GOT3 (cell line): ENCODE measurements at regions not wholly inside any gene's neighbourhood (a gene's known extent, or its start where the extent isn't known, plus 50 kb on each side); places are given as distances from the start of the nearest gene placed in this dataset.

ENCODE experiments used
- DNase-seq: peaks from one replicate; lab custom pipeline; 2025; ENCODE audit warnings: mixed read lengths; lab: John Stamatoyannopoulos, UW

GRCh38 chr2:22826703-22827102, 558.3 kb upstream of the KLHL29 start:
- no peak for DNase-seq

GRCh38 chr2:22829791-22830190, 555.2 kb upstream of the KLHL29 start:
- DNase-seq: no peak

- DNase-seq: no peak
These were observed 552.8 kb upstream of the KLHL29 start for GRCh38 chr2:22832196-22832595.

- DNase-seq: no peak
These were observed 546.5 kb upstream of the KLHL29 start for GRCh38 chr2:22838461-22838860.

- no peak for DNase-seq
These were observed 542.6 kb upstream of the KLHL29 start for GRCh38 chr2:22842205-22842869.

- DNase-seq: no peak
These were observed 541.0 kb upstream of the KLHL29 start for GRCh38 chr2:22843919-22844537.

GRCh38 chr2:22850310-22850709, 534.7 kb upstream of the KLHL29 start:
- no peak for DNase-seq

GRCh38 chr2:22854588-22854987, 530.4 kb upstream of the KLHL29 start:
- DNase-seq: no peak

- no peak for DNase-seq
These were observed 529.9 kb upstream of the KLHL29 start for GRCh38 chr2:22855081-22855480.

GRCh38 chr2:22855761-22856184, 529.2 kb upstream of the KLHL29 start:
- no peak for DNase-seq

GRCh38 chr2:22867973-22868372, 517.0 kb upstream of the KLHL29 start:
- DNase-seq: no peak

- no peak for DNase-seq
These were observed 506.9 kb upstream of the KLHL29 start for GRCh38 chr2:22878121-22878520.

GRCh38 chr2:22879009-22879863, 505.7 kb upstream of the KLHL29 start:
- DNase-seq: no peak

GRCh38 chr2:22880161-22880560, 504.8 kb upstream of the KLHL29 start:
- DNase-seq: no peak

GRCh38 chr2:22882011-22882410, 503.0 kb upstream of the KLHL29 start:
- no peak for DNase-seq

- DNase-seq: no peak
These were observed 502.3 kb upstream of the KLHL29 start for GRCh38 chr2:22882643-22883042.

- no peak for DNase-seq
These were observed 501.9 kb upstream of the KLHL29 start for GRCh38 chr2:22883054-22883453.

- no peak for DNase-seq
These were observed 499.7 kb upstream of the KLHL29 start for GRCh38 chr2:22885245-22885644.

GRCh38 chr2:22887426-22887825, 497.6 kb upstream of the KLHL29 start:
- DNase-seq: no peak

- no peak for DNase-seq
These were observed 497.1 kb upstream of the KLHL29 start for GRCh38 chr2:22887845-22888244.

GRCh38 chr2:22890132-22890531, 494.8 kb upstream of the KLHL29 start:
- no peak for DNase-seq

GRCh38 chr2:22893761-22894517, 491.0 kb upstream of the KLHL29 start:
- no peak for DNase-seq
